ENCODE measurements at regions not wholly inside any gene's neighbourhood (a gene's known extent, or its start where the extent isn't known, plus 50 kb on each side); places are given as distances from the start of the nearest gene placed in this dataset.

- TF ChIP-seq, protein P1, sequence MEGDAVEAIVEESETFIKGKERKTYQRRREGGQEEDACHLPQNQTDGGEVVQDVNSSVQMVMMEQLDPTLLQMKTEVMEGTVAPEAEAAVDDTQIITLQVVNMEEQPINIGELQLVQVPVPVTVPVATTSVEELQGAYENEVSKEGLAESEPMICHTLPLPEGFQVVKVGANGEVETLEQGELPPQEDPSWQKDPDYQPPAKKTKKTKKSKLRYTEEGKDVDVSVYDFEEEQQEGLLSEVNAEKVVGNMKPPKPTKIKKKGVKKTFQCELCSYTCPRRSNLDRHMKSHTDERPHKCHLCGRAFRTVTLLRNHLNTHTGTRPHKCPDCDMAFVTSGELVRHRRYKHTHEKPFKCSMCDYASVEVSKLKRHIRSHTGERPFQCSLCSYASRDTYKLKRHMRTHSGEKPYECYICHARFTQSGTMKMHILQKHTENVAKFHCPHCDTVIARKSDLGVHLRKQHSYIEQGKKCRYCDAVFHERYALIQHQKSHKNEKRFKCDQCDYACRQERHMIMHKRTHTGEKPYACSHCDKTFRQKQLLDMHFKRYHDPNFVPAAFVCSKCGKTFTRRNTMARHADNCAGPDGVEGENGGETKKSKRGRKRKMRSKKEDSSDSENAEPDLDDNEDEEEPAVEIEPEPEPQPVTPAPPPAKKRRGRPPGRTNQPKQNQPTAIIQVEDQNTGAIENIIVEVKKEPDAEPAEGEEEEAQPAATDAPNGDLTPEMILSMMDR (IDR thresholded peaks at IDR 0.05): no peak
- TF ChIP-seq POLR2A (IDR thresholded peaks at IDR 0.05): no peak
These were observed 796.2 kb upstream of the EPHA7 start for GRCh38 chr6:94215552-94215951.
